Pons (tissue), 1 donor: ENCODE measurements at regions not wholly inside any gene's neighbourhood (a gene's known extent, or its start where the extent isn't known, plus 50 kb on each side); places are given as distances from the start of the nearest gene placed in this dataset.
"Not testable (repeated sequence)": the region's sequence is repeated elsewhere in the genome, so short reads cannot be mapped to it uniquely, and the experiment has no call there.

Source experiments
- DNase-seq: peaks from one replicate; pipeline ENCODE4 v3.0.0-alpha.2; 2016; ENCODE audit warnings: low spot score

DNA sequence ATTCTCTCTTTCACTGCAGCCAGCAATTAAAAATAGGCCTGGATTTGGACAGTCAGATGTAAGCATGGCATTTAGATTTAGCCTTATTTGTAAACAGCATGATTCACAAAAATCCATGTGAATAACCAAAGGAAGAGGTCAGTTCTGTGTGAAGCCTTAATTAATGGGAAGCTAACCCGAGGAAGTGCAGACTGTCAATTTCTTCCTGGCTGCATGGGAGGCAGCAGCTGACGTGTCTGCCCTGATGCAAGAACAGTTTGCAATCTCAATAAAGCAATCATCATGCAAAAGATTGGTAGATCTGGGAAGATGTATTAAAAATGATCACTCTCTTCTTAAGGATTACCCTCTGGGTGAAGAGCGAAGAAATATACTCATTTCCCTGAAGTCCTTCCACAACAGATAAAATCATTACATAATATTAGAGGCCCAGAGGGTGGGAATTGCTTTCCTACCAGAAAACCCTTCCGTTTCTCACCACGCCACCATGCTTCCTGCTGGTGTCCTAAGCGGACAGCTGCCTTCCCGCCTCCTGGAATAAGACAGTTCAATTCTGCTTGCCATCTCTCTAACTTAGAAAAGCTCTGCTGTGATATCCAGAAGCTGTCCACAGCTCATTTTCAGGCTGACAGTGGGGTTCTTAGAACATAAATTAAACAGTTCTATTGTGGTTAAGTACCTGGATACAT is 526.7 kb upstream of the NRP1 start:
- DNase-seq = no peak

- DNase-seq = no peak
These were observed 526.1 kb upstream of the NRP1 start for GRCh38 chr10:33860552-33860951.

DNA sequence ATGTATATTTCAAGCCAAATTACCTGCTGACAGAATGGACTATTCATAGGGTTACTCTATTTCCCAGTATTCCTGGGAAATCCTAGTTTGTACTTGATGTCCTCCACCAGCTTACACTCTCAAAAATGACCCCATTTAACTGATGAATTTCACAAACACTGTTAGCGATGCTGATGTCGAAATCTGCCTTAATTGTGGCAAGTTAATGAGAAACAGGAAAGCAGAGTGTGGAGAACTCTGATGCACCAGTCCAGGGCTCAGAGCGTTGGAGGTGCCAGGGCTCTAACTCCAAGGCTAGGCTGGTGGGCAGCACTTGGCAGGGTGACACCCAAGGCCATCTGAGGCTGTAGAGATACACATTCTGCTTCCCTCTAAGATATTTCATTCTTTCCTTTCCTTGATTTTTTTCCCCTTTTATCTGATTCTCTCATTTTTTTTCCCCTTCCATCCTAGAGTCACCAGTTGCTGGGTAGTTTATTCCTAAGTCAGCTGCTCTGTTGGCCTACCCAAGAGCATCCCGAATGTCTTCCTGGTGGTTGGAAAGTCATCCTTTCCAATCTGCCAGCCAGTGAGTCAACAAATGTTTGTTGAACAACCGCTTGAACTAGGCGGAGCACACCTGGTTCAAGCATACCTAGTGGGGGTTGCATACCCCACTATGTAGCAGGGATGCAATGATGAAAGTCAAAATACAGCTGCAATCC is 525.0 kb upstream of the NRP1 start:
- DNase-seq = no peak

- DNase-seq = no peak
These were observed 523.9 kb upstream of the NRP1 start for GRCh38 chr10:33858326-33858725.

DNA sequence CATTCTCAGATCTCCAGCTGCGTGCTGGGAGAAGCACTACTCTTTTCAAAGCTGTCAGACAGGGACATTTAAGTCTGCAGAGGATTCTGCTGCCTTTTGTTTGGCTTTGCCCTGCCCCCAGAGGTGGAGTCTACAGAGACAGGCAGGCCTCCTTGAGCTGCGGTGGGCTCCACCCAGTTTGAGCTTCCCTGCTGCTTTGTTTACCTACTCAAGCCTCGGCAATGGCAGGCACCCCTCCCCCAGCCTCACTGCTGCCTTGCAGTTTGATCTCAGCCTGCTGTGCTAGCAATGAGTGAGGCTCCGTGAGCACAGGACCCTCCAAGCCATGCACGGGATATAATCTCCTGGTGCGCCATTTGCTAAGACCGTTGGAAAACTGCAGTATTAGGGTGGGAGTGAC is 518.8 kb upstream of the NRP1 start:
- not testable (repeated sequence) for DNase-seq

GRCh38 chr10:33843379-33843778 is 508.9 kb upstream of the NRP1 start:
- no peak for DNase-seq

DNA sequence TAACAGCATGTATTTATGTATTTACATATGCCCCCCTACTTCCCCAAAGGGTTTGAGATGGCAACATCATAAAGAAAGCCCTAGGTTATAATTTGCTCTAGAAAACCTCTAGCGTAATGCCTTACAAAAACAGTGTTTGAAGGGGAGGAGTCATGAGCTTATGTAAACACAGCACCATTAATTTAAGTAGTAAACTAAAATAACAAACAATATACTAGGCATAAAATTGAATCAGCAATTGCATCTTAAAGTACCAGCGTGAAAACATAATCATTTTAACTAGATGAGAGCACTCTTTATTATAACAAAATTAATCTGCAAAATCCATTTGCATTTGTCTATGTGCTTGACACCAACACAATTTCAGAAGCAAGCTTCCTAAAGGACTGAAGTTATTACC is 507.2 kb upstream of the NRP1 start:
- DNase-seq = no peak

- DNase-seq = no peak
These were observed 504.3 kb upstream of the NRP1 start for GRCh38 chr10:33838731-33839130.

GRCh38 chr10:33837736-33838135 is 503.3 kb upstream of the NRP1 start:
- DNase-seq = no peak

GRCh38 chr10:33835556-33835955 is 501.1 kb upstream of the NRP1 start:
- no peak for DNase-seq

GRCh38 chr10:33833566-33833965 is 499.1 kb upstream of the NRP1 start:
- no peak for DNase-seq

- peak; percentile 60 for DNase-seq
These were observed 497.8 kb upstream of the NRP1 start for GRCh38 chr10:33832124-33832787.

DNA sequence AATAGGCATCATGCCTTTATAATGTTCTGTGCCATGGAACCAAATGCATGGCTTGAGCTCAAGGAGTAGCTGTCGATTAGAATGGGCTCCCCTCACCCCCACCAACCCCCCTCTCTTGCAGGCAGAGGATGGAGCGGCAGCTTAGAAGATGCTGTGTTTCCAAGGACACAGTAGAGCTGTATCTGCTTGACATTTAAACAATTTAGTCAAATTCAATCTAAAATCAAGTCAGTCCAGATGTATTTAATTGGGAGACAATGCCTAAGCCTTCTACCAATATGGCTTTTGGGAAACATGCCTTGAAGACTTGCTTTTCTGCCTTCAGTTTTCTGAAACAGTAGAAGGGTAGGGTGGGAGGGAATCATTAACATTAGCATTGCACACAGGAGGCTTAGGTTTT is 497.1 kb upstream of the NRP1 start:
- DNase-seq = no peak

DNA sequence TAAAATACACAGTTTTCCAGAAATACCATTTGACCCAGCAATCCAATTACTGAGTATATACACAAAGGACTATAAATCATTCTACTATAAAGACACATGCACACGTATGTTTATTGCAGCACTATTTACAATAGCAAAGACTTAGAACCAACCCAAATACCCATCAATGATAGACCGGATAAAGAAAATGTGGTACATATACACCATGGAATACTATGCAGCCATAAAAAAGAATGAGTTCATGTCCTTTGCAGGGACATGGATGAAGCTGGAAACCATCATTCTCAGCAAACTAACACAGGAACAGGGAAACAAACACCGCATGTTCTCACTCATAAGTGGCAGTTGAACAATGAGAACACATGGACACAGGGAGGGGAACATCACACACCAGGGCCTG is 495.4 kb upstream of the NRP1 start:
- DNase-seq = not testable (repeated sequence)

DNA sequence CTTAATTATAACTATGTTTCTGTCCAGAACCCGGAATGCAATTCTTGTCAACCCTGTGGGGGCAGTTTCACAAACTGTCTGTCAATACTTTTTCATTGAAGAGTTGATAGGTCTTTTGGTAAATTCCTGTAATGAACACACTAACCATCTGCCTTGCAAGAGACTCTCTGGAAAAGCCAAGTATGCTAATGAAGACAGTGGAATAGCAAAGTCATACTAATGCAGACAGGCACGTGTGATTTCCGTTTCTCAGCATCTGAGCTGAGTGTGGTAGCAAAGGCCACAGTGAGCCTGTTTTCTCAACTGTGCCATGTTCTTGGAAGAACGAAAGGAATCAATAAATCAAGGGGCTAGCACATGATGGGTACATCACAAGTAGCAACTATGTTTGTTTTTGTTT is 494.1 kb upstream of the NRP1 start:
- no peak for DNase-seq

DNA sequence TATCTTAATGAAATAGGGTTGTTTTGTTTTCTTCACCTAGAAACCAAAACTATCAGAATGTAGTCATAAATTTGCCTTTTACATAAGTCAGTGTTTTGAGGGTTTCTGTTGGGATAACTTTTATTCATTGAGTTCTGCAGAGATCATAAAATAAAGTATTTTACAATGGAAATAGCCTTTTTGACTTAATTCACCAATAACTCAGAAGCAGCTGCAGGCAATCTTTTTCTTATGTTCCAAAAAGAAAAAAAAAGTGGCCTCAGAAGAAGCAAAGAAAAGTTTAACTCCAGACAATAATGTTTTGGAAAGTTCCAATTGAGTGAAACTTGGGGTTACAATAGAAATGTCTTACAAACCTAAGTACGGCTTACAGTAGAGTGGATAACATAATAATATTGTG is 491.7 kb upstream of the NRP1 start:
- no peak for DNase-seq

GRCh38 chr10:33822774-33823173 is 488.3 kb upstream of the NRP1 start:
- no peak for DNase-seq

- DNase-seq = no peak
These were observed 486.1 kb upstream of the NRP1 start for GRCh38 chr10:33820531-33820930.

- no peak for DNase-seq
These were observed 484.7 kb upstream of the NRP1 start for GRCh38 chr10:33819206-33819605.

GRCh38 chr10:33818343-33818742 is 483.9 kb upstream of the NRP1 start:
- DNase-seq = no peak

GRCh38 chr10:33817605-33818004 is 483.1 kb upstream of the NRP1 start:
- no peak for DNase-seq

DNA sequence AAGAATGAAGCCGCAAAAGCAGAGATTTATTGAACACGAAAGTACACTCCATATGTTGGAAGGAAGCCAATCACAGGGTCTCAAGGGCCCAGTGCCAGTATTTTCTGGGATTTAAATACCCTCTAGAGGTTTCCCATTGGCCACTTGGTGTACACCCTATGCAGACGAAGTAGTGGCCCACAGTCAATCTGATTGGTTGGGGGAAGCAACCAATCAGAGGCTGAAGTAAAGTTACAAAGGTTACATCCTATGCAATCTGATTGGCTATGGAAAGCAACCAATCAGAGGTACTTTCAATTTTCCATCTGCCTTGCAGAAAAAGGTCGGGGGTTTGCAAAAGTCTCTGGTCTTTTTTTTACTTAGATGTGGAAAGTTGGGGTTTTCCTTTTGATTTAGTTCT is 481.3 kb upstream of the NRP1 start:
- DNase-seq = no peak

DNA sequence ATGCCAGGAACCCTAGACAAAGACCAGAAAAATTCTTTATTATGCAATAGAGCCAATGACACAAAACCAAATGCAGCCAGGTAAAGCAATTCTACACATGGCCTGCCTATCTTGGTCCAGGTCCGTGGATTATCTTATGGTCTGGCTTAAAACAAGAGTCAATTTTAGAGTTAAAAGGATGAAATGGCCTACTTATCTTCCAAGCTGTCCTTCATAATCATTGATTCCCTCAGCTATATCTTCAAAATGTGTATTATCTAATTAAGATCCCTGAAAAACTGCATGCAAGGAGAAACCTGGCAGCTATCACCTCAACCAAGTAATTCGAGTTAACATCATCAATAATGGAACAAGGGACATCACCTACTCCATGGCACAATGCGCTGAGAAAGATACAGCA is 479.4 kb upstream of the NRP1 start:
- no peak for DNase-seq
